ENCODE measurements at regions not wholly inside any gene's neighbourhood (a gene's known extent, or its start where the extent isn't known, plus 50 kb on each side); places are given as distances from the start of the nearest gene placed in this dataset.

DNA sequence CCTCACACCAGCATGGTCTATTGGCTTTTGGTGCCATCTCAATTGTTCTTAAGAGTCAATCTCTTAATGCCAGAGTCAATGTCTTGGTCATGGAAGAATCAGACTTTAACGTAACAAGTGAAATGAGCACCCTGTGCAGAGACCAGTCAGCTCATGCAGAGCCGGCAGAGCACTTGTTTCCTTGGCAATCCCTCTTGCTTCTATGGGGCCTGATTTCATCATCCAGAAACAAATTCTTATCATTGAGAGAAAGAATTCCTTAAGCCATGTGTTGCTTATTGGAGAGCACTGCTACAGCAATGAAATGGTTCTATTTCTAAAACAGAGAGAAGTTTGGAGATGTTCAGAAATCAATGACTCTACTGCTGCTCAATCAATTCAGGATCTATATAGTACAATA, 212.8 kb downstream of the IPMK start:
- H3K27ac ChIP-seq = no peak overlapping the region
- H3K4me3 ChIP-seq = no peak overlapping the region
- TF ChIP-seq, protein P1, sequence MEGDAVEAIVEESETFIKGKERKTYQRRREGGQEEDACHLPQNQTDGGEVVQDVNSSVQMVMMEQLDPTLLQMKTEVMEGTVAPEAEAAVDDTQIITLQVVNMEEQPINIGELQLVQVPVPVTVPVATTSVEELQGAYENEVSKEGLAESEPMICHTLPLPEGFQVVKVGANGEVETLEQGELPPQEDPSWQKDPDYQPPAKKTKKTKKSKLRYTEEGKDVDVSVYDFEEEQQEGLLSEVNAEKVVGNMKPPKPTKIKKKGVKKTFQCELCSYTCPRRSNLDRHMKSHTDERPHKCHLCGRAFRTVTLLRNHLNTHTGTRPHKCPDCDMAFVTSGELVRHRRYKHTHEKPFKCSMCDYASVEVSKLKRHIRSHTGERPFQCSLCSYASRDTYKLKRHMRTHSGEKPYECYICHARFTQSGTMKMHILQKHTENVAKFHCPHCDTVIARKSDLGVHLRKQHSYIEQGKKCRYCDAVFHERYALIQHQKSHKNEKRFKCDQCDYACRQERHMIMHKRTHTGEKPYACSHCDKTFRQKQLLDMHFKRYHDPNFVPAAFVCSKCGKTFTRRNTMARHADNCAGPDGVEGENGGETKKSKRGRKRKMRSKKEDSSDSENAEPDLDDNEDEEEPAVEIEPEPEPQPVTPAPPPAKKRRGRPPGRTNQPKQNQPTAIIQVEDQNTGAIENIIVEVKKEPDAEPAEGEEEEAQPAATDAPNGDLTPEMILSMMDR (IDR thresholded peaks at IDR 0.05) = no peak

DNA sequence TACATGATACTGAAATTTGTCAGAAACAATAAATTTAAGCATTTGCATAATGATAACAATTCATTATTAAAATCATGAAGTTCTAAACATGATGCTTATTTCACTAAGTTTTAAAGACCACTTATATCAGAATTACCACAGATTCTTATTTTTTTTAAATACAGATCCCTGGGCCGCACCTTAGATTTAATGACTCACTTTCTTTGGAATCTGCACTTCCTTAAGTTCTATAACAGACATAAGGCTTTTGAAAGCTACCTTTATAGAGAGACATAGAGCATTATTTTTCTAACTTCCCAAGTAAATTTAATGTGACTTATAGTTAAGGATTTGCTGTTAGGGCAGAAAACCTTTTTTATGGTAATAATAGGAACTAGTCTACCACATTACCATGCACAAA, 214.9 kb downstream of the IPMK start:
- TF ChIP-seq, protein P1 (IDR thresholded peaks at IDR 0.05) = no peak
- no peak for DNase-seq (ENCODE audit: low spot score)
- H3K27ac ChIP-seq = no peak overlapping the region
- H3K4me3 ChIP-seq = no peak overlapping the region

More for the DNA sequence above, 212.8 kb downstream of the IPMK start:
- no peak for DNase-seq (ENCODE audit: low spot score)

DNA sequence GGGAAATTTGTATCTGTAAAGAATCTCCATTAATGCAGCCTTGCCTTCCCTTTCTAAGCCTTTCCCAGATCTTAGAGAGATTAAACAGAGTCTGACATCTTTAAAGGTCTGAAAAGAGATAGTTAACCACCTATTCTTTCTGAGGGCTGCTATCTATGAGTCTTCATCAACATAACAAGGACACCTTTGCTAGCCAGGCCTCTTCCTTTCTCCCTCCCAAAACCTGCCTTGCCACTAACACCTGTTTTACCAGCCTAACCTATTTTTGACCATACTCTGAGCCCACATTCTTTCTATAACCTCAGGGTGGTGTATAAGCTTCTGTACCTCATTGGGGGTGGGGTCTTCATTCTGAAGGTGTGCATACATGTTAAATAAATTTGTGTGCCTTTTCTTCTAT, 217.1 kb downstream of the IPMK start:
- DNase-seq (ENCODE audit: low spot score) = no peak
- Histone ChIP-seq H3K27ac (no peak overlapping the region), H3K4me3 (no peak overlapping the region)
- TF ChIP-seq, protein P1 (IDR thresholded peaks at IDR 0.05) = no peak

DNA sequence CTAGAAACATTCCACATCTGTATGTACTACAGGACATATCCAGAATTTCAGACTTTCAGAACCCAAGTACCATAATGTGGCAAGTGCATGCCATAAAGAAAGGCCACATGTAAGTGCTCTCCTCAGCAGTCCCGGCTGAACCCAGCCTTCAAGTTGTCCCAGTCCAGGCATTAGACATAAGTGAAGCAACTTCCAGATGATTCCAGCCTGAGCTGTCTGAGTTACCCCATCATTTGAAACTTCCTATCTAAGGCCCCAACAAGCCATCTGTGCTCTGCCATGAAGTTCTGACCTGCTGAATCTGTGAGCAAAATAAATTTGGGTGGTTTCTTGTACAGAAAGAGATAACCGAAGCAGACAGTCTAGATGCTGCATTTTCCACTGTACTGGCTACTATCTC, 218.8 kb downstream of the IPMK start:
- TF ChIP-seq, protein P1 (IDR thresholded peaks at IDR 0.05) = no peak
- Histone ChIP-seq H3K4me3 (no peak overlapping the region), H3K27ac (no peak overlapping the region)
- DNase-seq (ENCODE audit: low spot score) = no peak

DNA sequence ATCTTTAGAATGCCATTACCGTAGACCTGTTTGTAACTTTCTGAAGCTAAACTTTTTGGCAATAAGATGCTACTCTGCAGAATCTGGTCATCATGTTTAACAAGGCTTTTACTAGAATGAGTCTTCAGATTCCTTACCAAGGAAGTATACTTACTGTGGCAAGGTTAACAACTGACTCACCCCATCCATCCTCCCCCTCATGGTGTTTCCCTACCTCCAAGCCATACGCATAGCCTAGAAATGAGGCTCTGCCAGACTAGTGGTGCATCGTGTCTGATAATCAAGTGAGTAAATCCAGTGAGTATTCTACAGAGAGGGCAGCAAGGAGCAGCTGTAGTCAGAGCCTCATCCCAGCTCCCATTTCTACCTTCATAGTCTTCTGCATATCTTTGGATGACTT, 223.6 kb downstream of the IPMK start:
- TF ChIP-seq, protein P1 (IDR thresholded peaks at IDR 0.05) = no peak
- Histone ChIP-seq H3K4me3 (no peak overlapping the region), H3K27ac (no peak overlapping the region)
- DNase-seq (ENCODE audit: low spot score) = no peak

DNA sequence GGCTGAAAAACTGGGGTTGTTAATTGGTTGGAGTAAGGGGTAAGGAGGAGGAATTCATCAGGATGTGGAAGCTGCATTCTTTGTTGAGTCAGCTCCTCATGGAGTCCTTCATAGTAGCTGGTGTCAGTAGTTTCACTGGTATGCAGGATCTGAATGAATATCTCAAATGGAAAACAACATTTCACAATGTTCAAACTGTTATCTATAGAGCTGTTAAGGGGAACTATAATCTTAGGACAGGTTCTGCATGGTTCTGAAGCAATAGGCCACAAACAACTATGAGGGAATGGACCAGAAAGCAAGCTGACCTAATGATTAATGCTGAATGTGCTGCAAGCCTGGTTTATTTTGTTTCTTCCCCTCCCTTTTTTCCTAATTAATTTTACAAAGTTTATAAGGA, 225.8 kb downstream of the IPMK start:
- TF ChIP-seq, protein P1 (IDR thresholded peaks at IDR 0.05) = no peak
- no peak overlapping the region for H3K27ac ChIP-seq
- no peak overlapping the region for H3K4me3 ChIP-seq
- no peak for DNase-seq (ENCODE audit: low spot score)

DNA sequence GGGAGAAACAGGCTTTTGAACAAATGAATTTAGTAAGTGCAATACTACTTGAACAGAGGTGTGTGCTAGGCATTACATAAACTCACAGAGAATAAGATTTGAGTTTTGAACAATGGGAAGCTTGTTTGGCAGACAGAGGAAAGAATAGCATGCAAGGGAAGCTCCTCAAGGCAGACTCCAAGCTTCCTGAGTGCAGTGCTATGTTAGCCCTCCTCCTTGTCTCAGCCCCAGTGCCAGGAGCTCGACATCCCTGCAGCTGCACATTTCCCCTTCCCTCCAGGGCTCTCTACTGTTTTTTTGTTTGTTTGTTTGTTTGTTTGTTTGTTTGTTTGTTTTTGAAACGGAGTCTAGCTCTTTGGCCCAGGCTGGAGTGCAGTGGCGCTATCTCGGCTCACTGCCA, 237.5 kb downstream of the IPMK start:
- no peak overlapping the region for H3K27ac ChIP-seq
- TF ChIP-seq, protein P1 (IDR thresholded peaks at IDR 0.05) = no peak
- H3K4me3 ChIP-seq = no peak overlapping the region
- no peak for DNase-seq (ENCODE audit: low spot score)

All from coronary artery (tissue), 2 donors.